ENCODE measurements at regions not wholly inside any gene's neighbourhood (a gene's known extent, or its start where the extent isn't known, plus 50 kb on each side); places are given as distances from the start of the nearest gene placed in this dataset.

DNA sequence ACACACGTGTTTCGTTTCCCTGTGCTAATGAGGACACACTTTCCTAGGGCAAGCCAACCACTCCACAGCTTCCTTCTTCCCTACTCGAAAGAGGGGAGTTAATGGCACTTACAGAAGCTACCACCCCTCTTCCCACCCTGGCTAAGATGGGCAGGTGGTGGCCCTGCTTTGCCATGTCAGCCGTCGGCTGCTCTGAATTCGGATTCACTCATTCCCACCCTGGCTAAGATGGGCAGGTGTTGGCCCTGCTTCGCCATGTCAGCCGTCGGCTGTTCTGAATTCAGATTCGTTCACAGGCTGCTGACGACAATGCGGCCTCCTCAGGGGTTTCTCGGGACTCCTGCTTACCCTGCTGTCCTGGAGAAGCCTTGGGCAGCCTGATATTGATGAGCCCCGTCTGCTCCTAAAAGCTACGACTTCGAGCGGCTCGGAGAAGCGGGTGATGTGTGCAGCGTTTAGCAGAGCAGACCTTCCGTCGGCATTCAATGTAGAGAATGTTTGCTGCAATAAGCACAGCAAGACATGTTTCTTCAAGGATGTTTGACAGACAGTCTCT is 56.2 kb upstream of the PPP2R2D start:
- no peak for FAIRE-seq

DNA sequence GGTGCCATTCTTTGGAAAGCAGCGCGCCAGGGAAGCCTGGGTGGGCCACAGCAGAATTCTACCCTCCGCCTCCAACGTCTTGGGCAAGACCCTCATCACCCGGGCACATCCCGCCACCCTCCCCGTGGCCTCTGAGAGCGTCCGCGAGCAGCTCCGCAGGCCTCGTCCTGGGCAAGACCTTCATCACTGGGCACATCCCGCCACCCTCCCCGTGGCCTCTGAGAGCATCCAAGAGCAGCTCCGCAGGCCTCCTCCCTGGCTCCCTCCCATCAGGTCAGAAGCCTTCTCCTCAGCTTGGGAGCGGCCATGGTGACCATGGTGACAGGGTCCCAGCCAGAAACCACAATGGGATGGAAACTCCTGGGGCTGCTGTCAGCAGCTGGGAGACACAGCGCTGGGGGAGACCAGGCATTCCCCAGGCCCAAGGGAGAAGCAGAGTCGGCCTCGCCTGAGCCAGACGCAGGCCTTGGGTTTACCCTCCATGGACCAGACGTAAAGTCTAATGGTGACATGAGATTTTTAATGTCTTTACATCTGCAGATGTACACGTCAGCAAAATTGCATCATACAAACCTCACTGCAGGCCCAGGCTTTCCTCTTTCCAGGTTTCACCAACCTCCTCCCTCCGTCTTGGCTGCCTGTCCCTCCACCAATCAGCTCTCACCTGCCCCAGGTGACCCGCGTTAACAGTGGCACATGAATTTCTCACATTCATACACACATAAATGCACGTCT is 55.1 kb upstream of the PPP2R2D start:
- no peak for FAIRE-seq

DNA sequence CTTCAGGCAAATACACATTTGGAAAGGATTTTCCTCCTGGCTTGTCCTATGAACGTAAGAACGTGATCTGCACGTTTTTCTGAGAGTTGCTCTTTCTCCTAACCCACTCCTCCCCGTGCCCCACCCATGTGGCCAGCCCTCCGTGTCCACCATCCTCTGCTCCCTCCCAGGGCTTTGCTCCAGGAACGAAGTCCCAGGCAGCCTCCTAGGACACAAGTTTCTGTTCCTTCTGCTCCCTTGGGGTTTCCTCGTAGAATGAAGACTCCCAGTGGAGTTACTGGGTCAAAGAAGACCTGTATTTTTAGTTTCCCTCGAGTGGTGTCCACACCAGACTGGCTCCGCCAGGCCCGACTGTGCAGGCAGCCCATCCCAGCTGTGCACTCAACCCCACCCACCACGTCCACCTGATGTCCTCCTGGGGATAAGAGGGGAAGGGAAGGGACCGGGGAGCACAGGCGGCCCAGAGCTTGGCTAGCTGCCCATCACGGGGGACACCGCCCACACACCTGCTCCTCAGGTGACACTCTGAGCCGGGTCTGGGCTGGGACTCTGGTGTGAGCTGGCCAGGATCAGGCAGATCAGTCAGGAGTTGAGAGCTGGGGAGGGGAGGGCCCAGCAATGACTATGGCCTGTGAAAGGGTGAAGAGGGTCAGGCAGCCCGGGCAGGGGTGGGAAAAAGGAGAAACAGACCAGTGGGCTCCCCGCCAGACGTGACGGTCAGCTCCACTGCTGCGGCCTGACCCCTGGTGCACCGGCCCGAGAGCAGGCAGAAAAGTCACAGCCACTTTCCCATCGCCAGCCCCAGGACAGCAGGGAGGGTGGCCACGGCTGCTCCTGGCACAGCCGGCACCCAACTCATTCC is 54.3 kb upstream of the PPP2R2D start:
- FAIRE-seq: no peak

DNA sequence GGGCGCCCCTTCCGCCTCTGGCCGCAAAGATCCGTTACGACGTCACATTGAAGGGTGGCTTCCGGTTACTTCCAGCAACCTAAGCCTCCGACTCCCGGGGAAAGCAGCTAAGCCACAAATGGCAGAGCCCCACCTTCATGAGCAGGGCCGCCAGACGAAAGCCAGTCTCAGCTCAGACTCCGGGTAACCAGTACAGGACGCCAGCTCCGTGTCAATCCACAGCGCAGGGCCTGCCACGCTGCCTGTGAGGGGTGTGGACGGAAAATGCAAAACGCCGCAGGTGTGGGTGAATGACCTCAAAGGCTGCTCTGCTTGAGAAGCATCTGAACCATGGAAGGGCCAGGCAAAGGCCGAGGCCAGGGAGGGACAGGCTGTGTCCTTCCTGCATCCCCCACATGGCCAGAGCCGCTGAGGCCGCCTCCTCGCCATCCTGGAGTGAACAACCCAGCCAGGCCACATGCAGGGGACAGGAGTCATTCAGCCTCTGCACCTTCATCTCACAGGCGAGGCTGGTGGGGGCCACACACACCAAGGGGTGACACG is 53.5 kb upstream of the PPP2R2D start:
- no peak for FAIRE-seq

DNA sequence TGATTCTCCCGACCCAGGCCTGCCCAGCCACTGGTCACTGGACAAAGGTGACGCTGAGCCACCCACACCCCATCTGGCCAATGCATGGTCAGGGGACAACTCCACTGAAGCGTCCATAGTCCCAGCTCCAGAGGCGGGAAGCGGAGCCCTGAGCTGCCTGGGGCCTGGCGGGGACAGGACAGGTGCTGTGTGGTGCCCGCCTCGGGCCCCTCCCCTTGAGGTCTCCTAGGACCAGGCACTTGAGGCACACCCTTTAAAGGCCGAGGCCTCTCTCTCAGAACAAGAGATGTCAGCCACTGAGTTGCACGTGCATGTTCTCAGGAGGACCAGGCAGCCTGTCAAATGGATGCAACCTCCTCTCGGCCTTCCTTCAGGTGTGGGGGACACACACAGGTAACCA is 52.5 kb upstream of the PPP2R2D start:
- no peak for FAIRE-seq

DNA sequence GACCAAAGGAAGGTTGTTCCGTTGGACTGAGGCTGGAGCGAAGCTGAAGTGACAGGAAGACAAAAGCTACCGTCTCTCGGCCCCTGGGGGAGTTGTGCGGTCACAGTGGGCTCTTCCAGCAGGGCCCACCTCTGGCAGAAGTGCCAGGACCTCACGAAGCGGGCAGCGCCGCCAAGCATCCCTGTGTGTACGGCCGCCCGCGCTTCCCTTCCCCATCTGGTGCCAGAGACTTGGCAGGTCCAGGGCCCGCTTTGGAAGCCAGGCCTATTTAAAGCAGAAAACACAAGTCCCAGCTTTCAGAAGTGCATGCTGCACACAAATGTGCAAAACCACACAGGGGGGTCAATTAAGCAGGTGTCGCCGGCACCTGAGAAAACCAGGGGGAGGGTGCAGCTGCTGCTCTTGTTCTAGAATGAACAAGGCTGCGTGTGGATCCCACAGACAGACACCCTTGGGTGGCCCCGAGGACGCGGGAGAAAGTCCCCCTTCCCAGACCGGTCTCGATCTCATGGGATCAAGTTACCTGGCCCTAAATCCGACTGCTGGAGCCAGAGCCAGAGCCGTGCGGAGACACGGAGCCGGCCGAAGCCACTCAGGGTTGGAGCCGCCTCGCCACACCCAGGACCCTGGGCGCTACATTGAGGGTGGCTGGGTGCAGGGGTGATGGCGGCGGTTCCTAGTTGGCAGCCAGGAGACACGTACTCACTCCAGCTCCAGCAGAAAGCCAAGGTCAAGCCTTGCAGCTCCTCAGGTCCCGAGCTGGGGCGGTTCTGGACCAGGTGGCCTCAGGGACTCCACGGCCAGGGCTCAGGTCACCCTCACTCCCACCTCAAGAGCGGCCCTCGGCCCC is 51.8 kb upstream of the PPP2R2D start:
- no peak for FAIRE-seq

DNA sequence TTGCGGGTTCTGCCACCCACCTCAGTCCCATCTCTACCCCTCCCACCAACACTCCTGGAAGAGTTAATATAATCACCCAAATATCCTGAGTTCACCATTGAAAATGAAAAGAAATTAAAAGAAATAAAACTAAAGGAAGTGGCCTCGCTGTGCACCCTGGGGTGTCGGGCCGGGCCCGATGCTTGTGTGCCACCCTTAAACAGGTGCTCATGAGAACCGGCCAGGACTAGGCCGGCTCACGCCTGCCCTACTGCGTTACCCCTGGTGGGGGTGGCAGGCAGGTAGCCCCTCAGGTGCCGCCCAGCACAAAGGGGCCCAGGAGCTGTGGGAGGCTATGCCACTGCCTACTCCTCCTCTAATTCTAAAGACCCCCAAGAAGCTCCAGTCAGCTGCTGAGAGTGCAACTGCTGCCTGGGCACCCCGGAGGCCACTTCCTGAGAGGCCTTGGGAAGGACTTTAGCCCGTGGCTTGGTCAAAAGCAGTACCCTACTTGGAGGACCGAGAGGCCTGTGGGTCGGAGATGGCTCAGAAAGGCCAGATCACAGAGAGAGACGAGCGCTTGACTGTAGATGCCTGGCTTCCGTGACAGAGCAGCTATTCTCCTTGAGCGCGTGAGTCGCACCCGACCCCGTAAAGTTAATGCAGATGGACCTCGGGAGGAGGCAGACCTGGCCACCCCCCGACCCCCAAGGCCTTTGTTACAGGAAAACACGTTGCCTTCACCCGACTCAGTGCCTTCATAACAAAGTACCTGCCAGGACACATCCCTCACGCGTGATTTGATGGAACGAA is 51.0 kb upstream of the PPP2R2D start:
- FAIRE-seq: no peak

DNA sequence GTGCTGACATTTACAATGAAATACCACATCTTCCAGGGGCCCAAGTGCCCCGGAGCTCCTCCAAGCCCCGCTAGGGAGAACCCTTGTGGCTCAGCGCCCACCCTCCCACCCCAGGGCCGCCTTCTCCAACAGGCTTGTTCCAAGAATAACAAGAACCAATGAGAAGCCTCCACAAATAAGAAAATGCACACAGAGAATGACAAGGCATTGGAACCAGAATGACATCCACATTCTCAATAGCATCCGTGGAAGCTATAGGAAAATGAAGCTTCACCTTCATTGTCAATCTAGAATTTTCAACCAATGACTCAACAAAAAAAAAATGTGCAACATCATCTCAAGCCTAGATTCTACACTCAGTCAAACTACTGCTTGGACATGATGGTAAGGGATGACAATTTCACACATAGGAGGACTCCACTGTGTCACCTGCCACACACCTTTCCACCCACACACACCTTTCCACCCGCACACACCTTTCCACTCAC is 50.4 kb upstream of the PPP2R2D start:
- FAIRE-seq: no peak
